ENCODE measurements at regions not wholly inside any gene's neighbourhood (a gene's known extent, or its start where the extent isn't known, plus 50 kb on each side); places are given as distances from the start of the nearest gene placed in this dataset.
"Not testable (repeated sequence)": the region's sequence is repeated elsewhere in the genome, so short reads cannot be mapped to it uniquely, and the experiment has no call there.

DNA sequence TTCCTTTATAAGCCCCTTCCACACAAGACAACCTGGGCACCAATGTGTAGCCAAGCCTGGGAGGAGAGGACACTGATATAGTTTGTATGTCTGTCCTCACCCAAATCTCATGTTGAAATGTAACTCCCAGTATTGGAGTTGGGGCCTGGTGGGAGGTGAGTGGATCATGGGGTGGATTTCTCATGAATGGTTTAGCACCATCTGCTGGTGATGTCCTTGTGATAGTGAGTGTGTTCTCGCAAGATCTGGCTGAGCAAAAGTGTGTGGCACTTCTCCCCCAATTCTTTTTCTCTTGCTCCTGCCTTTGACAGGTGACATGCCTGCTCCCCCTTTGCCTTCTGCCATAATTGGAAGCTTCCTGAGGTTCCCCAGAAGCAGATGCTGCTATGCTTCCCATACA lies 135.8 kb downstream of the USP31 start:
- Mint-ChIP-seq H3K27me3 (peaks cover 4% of the 10 kb centered on the region), H3K4me1 (no peaks in the 10 kb centered on the region), H3K36me3 (no peaks in the 10 kb centered on the region), H3K4me3 (no peak overlapping the region), H3K9me3 (no peaks in the 10 kb centered on the region), H3K27ac (no peak overlapping the region)
- DNase-seq = no peak
- CTCF ChIA-PET = interaction anchor here (1.2 kb wide), 2 partner anchors 9 to 16 kb away, joined by 3 read pairs; no protein-coding TSS in a partner anchor

GRCh38 chr16:23009075-23009474 lies 140.2 kb downstream of the USP31 start:
- CTCF ChIA-PET = no interaction called here
- DNase-seq = no peak
- H3K4me1 Mint-ChIP-seq = no peaks in the 10 kb centered on the region
- no peak overlapping the region for H3K4me3 Mint-ChIP-seq
- H3K9me3 Mint-ChIP-seq = no peaks in the 10 kb centered on the region
- no peaks in the 10 kb centered on the region for H3K27me3 Mint-ChIP-seq
- H3K27ac Mint-ChIP-seq = no peak overlapping the region
- H3K36me3 Mint-ChIP-seq = no peaks in the 10 kb centered on the region

GRCh38 chr16:23008041-23008440 lies 141.2 kb downstream of the USP31 start:
- Mint-ChIP-seq H3K27me3 (no peaks in the 10 kb centered on the region), H3K9me3 (no peaks in the 10 kb centered on the region), H3K4me1 (no peaks in the 10 kb centered on the region), H3K4me3 (no peak overlapping the region), H3K36me3 (no peaks in the 10 kb centered on the region), H3K27ac (no peak overlapping the region)
- CTCF ChIA-PET = no interaction called here
- DNase-seq = no peak

- DNase-seq = no peak
- H3K9me3 Mint-ChIP-seq = no peaks in the 10 kb centered on the region
- H3K27me3 Mint-ChIP-seq = no peaks in the 10 kb centered on the region
- no peaks in the 10 kb centered on the region for H3K4me1 Mint-ChIP-seq
- H3K27ac Mint-ChIP-seq = no peak overlapping the region
- no peak overlapping the region for H3K4me3 Mint-ChIP-seq
- no peaks in the 10 kb centered on the region for H3K36me3 Mint-ChIP-seq
- CTCF ChIA-PET = no interaction called here
Measured at GRCh38 chr16:23006380-23006779, 142.9 kb downstream of the USP31 start.

DNA sequence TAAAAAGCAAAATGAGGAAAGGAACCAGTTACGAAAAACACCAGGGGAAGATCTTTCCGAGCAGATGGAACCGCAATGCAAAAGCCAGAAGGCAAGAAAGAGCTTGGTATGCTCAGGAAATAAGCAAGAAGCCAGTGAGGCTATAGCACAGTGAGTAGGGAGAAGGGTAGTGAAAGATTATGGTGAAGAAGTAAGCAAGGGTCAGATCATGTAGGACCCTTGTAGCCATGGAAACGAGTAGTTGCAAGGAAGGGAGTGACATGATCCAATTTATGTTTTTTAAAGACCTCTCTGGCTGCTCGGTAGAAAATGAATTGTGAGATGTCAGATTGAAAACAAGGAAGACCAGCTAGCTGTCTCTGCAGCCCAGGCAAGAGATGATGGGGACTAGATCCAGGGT lies 143.3 kb downstream of the USP31 start:
- no peak for DNase-seq
- Mint-ChIP-seq H3K4me3 (no peak overlapping the region), H3K27me3 (no peaks in the 10 kb centered on the region), H3K27ac (no peak overlapping the region), H3K4me1 (no peaks in the 10 kb centered on the region), H3K36me3 (no peaks in the 10 kb centered on the region), H3K9me3 (no peaks in the 10 kb centered on the region)
- CTCF ChIA-PET = no interaction called here

DNA sequence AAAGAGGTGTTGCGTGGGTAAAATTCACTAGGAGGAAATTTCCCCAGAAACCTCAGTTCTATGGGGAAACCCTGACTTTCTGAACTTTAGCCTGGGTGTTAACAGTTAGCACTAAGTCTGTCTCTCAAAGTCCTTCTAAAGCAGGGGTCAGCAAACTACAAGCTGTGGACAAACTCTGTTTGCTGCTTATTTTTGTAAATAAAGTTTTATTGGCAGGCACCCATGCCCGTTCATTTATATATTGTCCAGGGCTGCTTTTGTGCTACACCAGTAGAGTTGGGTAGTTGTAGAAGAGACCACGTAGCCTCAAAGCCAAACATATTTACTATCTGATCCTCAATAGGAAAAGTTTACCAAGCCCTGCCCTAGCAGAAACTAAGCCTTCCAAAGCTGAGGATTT lies 159.7 kb downstream of the USP31 start:
- Mint-ChIP-seq H3K4me1 (no peaks in the 10 kb centered on the region), H3K9me3 (peaks cover 5% of the 10 kb centered on the region), H3K36me3 (no peaks in the 10 kb centered on the region), H3K27me3 (peaks cover under 1% of the 10 kb centered on the region), H3K4me3 (no peak overlapping the region), H3K27ac (no peak overlapping the region)
- CTCF ChIA-PET = no interaction called here
- DNase-seq = no peak

GRCh38 chr16:22983614-22984013 lies 165.6 kb downstream of the USP31 start:
- Mint-ChIP-seq H3K27me3 (peaks cover 6% of the 10 kb centered on the region), H3K4me3 (no peak overlapping the region), H3K27ac (no peak overlapping the region), H3K9me3 (peaks cover 20% of the 10 kb centered on the region), H3K36me3 (no peaks in the 10 kb centered on the region), H3K4me1 (no peaks in the 10 kb centered on the region)
- no peak for DNase-seq
- CTCF ChIA-PET = no interaction called here

- H3K27me3 Mint-ChIP-seq, H3K27ac Mint-ChIP-seq, DNase-seq, H3K4me1 Mint-ChIP-seq, H3K4me3 Mint-ChIP-seq, CTCF ChIA-PET, H3K36me3 Mint-ChIP-seq: not testable (repeated sequence)
- peaks cover 20% of the 10 kb centered on the region for H3K9me3 Mint-ChIP-seq
Measured at GRCh38 chr16:22980514-22980913, 166.6 kb downstream of the HS3ST2 start.

DNA sequence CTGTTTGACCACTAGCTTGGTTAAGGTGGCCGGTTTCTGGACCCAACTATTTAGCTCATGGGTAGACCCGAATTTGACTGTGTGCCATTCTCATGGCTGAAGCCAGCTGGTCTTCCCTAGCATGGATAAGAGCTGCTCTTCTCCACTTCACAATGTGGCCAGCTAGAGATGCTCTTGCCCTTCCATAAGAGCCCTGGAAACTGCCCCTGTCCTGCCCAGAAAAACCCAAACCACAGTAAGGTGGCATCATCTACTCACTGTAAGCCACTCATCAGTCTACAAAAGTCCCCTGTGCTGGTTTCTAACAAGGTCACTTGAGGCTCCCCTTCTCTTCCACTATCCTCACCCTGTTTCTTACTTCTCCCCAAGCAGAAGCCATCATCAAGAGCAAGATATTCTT lies 165.1 kb downstream of the HS3ST2 start:
- CTCF ChIA-PET = no interaction called here
- H3K36me3 Mint-ChIP-seq = no peaks in the 10 kb centered on the region
- no peak overlapping the region for H3K27ac Mint-ChIP-seq
- H3K4me3 Mint-ChIP-seq = no peak overlapping the region
- H3K9me3 Mint-ChIP-seq = peaks cover 12% of the 10 kb centered on the region
- H3K4me1 Mint-ChIP-seq = no peaks in the 10 kb centered on the region
- peaks cover 13% of the 10 kb centered on the region for H3K27me3 Mint-ChIP-seq
- DNase-seq = no peak

GRCh38 chr16:22977294-22977697 lies 163.3 kb downstream of the HS3ST2 start:
- no peaks in the 10 kb centered on the region for H3K36me3 Mint-ChIP-seq
- CTCF ChIA-PET = interaction anchor here (0.6 to 1.4 kb wide), 3 partner anchors 16 to 292 kb away, joined by 3 to 7 read pairs (median 3); no protein-coding TSS in a partner anchor
- no peak overlapping the region for H3K27ac Mint-ChIP-seq
- H3K9me3 Mint-ChIP-seq = peaks cover 2% of the 10 kb centered on the region
- no peak overlapping the region for H3K4me3 Mint-ChIP-seq
- peaks cover 13% of the 10 kb centered on the region for H3K27me3 Mint-ChIP-seq
- H3K4me1 Mint-ChIP-seq = no peaks in the 10 kb centered on the region
- no peak for DNase-seq

GRCh38 chr16:22973522-22973921 lies 159.6 kb downstream of the HS3ST2 start:
- Mint-ChIP-seq H3K27me3 (peaks cover 7% of the 10 kb centered on the region), H3K36me3 (no peaks in the 10 kb centered on the region), H3K27ac (no peak overlapping the region), H3K4me3 (no peak overlapping the region), H3K9me3 (no peaks in the 10 kb centered on the region), H3K4me1 (no peaks in the 10 kb centered on the region)
- no peak for DNase-seq
- CTCF ChIA-PET = no interaction called here

DNA sequence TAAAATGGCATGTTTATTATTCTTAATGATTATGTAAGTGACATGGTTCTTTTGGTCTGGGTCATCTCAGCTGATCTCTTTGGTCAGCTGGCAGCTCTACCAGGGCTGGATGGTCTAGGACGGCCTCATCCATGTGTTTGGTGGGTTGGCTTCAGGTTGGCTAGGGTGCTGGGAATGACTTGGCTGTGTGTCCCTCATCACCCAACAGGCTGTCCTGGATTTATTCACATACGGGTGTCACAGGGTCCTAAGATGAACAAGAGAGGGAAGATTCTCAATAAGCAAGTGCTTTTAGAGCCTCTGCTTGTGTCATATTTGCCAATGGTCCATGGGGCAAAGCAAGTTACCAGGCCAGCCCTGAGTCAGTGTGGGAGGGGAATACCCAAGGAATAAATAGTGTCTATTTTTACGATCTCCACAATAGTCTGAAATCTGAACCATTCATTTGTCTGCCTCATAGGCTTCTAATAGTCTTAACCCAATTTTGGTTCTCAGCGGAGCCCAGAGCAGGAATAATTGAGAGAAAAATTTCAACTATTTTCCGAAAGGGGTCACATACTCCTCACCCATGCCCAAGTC lies 157.5 kb downstream of the HS3ST2 start:
- CTCF ChIA-PET = no interaction called here
- no peaks in the 10 kb centered on the region for H3K9me3 Mint-ChIP-seq
- no peak for DNase-seq
- no peak overlapping the region for H3K4me3 Mint-ChIP-seq
- H3K27ac Mint-ChIP-seq = no peak overlapping the region
- no peaks in the 10 kb centered on the region for H3K36me3 Mint-ChIP-seq
- no peaks in the 10 kb centered on the region for H3K4me1 Mint-ChIP-seq
- peaks cover 7% of the 10 kb centered on the region for H3K27me3 Mint-ChIP-seq

- DNase-seq = no peak
- Mint-ChIP-seq H3K36me3 (no peaks in the 10 kb centered on the region), H3K27me3 (peaks cover 4% of the 10 kb centered on the region), H3K27ac (no peak overlapping the region), H3K9me3 (no peaks in the 10 kb centered on the region), H3K4me1 (no peaks in the 10 kb centered on the region), H3K4me3 (no peak overlapping the region)
- CTCF ChIA-PET = no interaction called here
Measured at GRCh38 chr16:22970209-22970865, 156.4 kb downstream of the HS3ST2 start.

DNA sequence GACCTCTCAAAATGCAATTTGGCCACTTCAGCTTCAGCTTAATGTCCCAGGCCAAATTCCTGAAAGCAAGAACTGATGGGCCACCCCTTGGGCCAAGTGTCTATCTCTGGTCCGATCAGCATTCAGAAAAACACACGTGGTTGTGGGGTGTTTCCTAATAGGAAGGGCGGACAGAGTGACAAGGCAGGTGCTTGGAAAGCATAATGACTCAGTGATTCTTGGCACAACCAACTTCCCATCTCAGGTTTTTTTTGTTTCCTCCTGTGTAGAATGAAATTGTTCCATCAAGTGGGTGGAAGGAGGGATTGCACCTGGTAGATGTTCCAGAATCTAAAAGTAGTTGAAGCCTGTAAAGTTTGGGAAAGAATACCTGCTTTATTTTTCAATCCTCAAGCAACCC lies 155.6 kb downstream of the HS3ST2 start:
- no peak overlapping the region for H3K27ac Mint-ChIP-seq
- H3K36me3 Mint-ChIP-seq = no peaks in the 10 kb centered on the region
- H3K27me3 Mint-ChIP-seq = peaks cover 4% of the 10 kb centered on the region
- H3K4me1 Mint-ChIP-seq = no peaks in the 10 kb centered on the region
- H3K4me3 Mint-ChIP-seq = no peak overlapping the region
- no peak for DNase-seq
- CTCF ChIA-PET = no interaction called here
- H3K9me3 Mint-ChIP-seq = no peaks in the 10 kb centered on the region

GRCh38 chr16:22968931-22969330 lies 155.0 kb downstream of the HS3ST2 start:
- Mint-ChIP-seq H3K36me3 (no peaks in the 10 kb centered on the region), H3K9me3 (no peaks in the 10 kb centered on the region), H3K27ac (no peak overlapping the region), H3K4me1 (no peaks in the 10 kb centered on the region), H3K27me3 (peaks cover 4% of the 10 kb centered on the region), H3K4me3 (no peak overlapping the region)
- CTCF ChIA-PET = no interaction called here
- no peak for DNase-seq

Measured in activated naive CD4-positive, alpha-beta T cell treated with anti-CD3 and anti-CD28 coated beads, Interleukin-2, amount 10 ng/mL, durations not matched to agents 7 days and 5 days (primary cell).